Heart left ventricle (tissue), 16 donors: ENCODE measurements at regions not wholly inside any gene's neighbourhood (a gene's known extent, or its start where the extent isn't known, plus 50 kb on each side); places are given as distances from the start of the nearest gene placed in this dataset.
A peak's percentile ranks its signal among the peaks of the same experiment; 100 is the strongest.

Source experiments
- ATAC-seq, 4 donors: fragments of 200-7000 bp; cut with Tn5 transposase; one replicate each; pipeline ENCODE4 v1.9.1; 2020 to 2022; ENCODE audit warnings: moderate library complexity in 4 of 4, mild to moderate bottlenecking in 3 of 4, moderate number of reproducible peaks in 1 of 4
- DNase-seq, 5 donors: peaks; one replicate each; pipeline ENCODE4 v3.0.0-alpha.2; 2020
- H3K27ac ChIP-seq, 12 donors: fragments of 200-600 bp; sonication (generic) in 4 of 12; one replicate each; pipeline versions ENCODE4 v1.5.0 to v1.8.0; 2016 to 2022; ENCODE audit warnings: mild to moderate bottlenecking in 2 of 12
- H3K27me3 ChIP-seq, 9 donors: fragments of 200-600 bp; sonication (generic) in 2 of 9; one replicate each; pipeline versions ENCODE4 v1.5.1 to v1.8.0; 2016 to 2022; ENCODE audit warnings: mild to moderate bottlenecking in 3 of 9
- H3K36me3 ChIP-seq, 9 donors: fragments of 200-600 bp; sonication (generic) in 2 of 9; one replicate each; pipeline versions ENCODE4 v1.5.0 to v1.8.0; 2018 to 2022; ENCODE audit warnings: mild to moderate bottlenecking in 2 of 9
- H3K4me1 ChIP-seq, 12 donors: fragments of 200-600 bp; sonication (generic) in 4 of 12; one replicate each; pipeline versions ENCODE4 v1.5.0 to v1.8.0; 2016 to 2022; ENCODE audit warnings: mild to moderate bottlenecking in 3 of 12
- H3K4me3 ChIP-seq, 12 donors: fragments of 200-600 bp; sonication (generic) in 4 of 12; one replicate each; pipeline versions ENCODE4 v1.5.0 to v1.8.0; 2017 to 2022; ENCODE audit warnings: mild to moderate bottlenecking in 9 of 12, moderate library complexity in 4 of 12
- H3K9me3 ChIP-seq, 12 donors: fragments of 200-600 bp; sonication (generic) in 4 of 12; one replicate each; pipeline versions ENCODE4 v1.5.0 to v1.8.0; 2016 to 2022; ENCODE audit warnings: mild to moderate bottlenecking in 1 of 12
- CTCF ChIP-seq, 12 donors: fragments of 200-600 bp; sonication (generic) in 4 of 12; IDR thresholded peaks; one replicate each; pipeline versions ENCODE4 v1.5.0 to v1.8.0; 2018 to 2022; ENCODE audit warnings: antibody characterized with exemption in 12 of 12, mild to moderate bottlenecking in 5 of 12
- POLR2A ChIP-seq, 2 donors: fragments of 450-650 bp; IDR thresholded peaks; one replicate each; pipeline ENCODE4 v1.6.1; 2017; ENCODE audit warnings: antibody characterized with exemption in 2 of 2, mild to moderate bottlenecking in 2 of 2, moderate library complexity in 2 of 2
- WGBS, 4 donors: extraction: QIAGEN DNeasy Blood & Tissue Kit in 2 of 4; methylation state at CpG; one replicate each; pipeline versions ENCODE4 v1.1.5 to v1.1.7; 2013 to 2018; 5-methylcytosine and 5-hydroxymethylcytosine counted together
- intact Hi-C, 10 donors: fragments of 100-400 bp; cut with DNase I; formaldehyde crosslinking; loops; one replicate each; pipeline versions ENCODE4 v1.11.1 to v1.14.2; 2022
- donor health status: ischemic (EF 13 %, LVEDD 7.1; RV severe dilation, severe dysfunction).
- donor health status: healthy with polysubstance abuse.
- donor health status: DM: no; HTN: yes; CAD: no.
- donor health status: DM: no; HTN: no; CAD: no.
- donor health status: ischemic (EF 25% LVEDD 6.9; RV normal size, moderate dysfunction).
- donor health status: ischemic (EF 25% LVEDD 5.7; RV mildly dilated, moderate dysfunction).
- donor health status: healthy.
- donor health status: DM: yes; HTN: yes; CAD: no.
- donor health status: ischemic (EF 35%, LVEDD 5.7; RV mildly dilated, moderate dysfunction).
- donor health status: nonischemic (EF 11% LVEDD 7.7; RV severe dilation, severe dysfunction).
- donor health status: DM: yes; HTN: yes; CAD: no.
- donor health status: PGD.
- donor health status: ischemic (EF 29% LVEDD 5.4; RV normal size, mild dysfunction).
- donor health status: nonischemic (EF 23%, LVEDD 6.1; RV moderate dilation, normal function).

GRCh38 chr5:60415443-60415842 is 284.5 kb downstream of the DEPDC1B start:
- H3K9me3 ChIP-seq = peaks cover 0 to 10% (median 2%) of the 10 kb centered on the region in 12 donors
- no peaks in the 10 kb centered on the region for H3K4me1 ChIP-seq
- ATAC-seq (no peak), DNase-seq (no peak)
- H3K27ac ChIP-seq = no peak overlapping the region
- no peak for TF ChIP-seq CTCF (IDR thresholded peaks at IDR 0.05)
- no peak for TF ChIP-seq POLR2A (IDR thresholded peaks at IDR 0.05)
- intact Hi-C loops = no loop called here
- H3K4me3 ChIP-seq = no peak overlapping the region
- H3K36me3 ChIP-seq = no peaks in the 10 kb centered on the region
- H3K27me3 ChIP-seq = no peaks in the 10 kb centered on the region
- WGBS, 4 donors = 96 to 97% (median 96%) methylated on average over 18 to 23 of the region's 23 CpGs

- 93 to 100% (median 95%) methylated on average over 1 of the region's 1 CpG for WGBS, 4 donors
- DNase-seq (no peak), ATAC-seq (no peak)
- Histone ChIP-seq H3K4me1 (no peaks in the 10 kb centered on the region), H3K9me3 (no peaks in the 10 kb centered on the region), H3K27ac (no peak overlapping the region), H3K36me3 (no peaks in the 10 kb centered on the region), H3K4me3 (no peak overlapping the region), H3K27me3 (no peaks in the 10 kb centered on the region)
- intact Hi-C loops = no loop called here
- no peak for TF ChIP-seq POLR2A (IDR thresholded peaks at IDR 0.05)
- no peak for TF ChIP-seq CTCF (IDR thresholded peaks at IDR 0.05)
These were observed 289.5 kb downstream of the DEPDC1B start for GRCh38 chr5:60410427-60410826.

GRCh38 chr5:60404171-60404570 is 295.8 kb downstream of the DEPDC1B start:
- Histone ChIP-seq H3K27me3 (no peaks in the 10 kb centered on the region), H3K9me3 (no peaks in the 10 kb centered on the region), H3K4me1 (no peaks in the 10 kb centered on the region), H3K4me3 (no peak overlapping the region), H3K27ac (peak overlapping the region in 3 of 12 donors; percentile 26 to 33 (median 26)), H3K36me3 (no peaks in the 10 kb centered on the region)
- WGBS, 4 donors = 52 to 64% (median 56%) methylated on average over 1 of the region's 1 CpG
- intact Hi-C loops = loop anchor here in 1 of 10 donors (10.0 kb wide), 1 partner anchor 181 kb away; no protein-coding TSS in a partner anchor
- ATAC-seq (peak in 2 of 4 donors; percentile 24 to 42), DNase-seq (no peak)
- TF ChIP-seq POLR2A (IDR thresholded peaks at IDR 0.05) = no peak
- TF ChIP-seq CTCF (IDR thresholded peaks at IDR 0.05) = no peak

- H3K27ac ChIP-seq = no peak overlapping the region
- no peak overlapping the region for H3K4me3 ChIP-seq
- H3K36me3 ChIP-seq = no peaks in the 10 kb centered on the region
- no peak for DNase-seq
- no peaks in the 10 kb centered on the region for H3K4me1 ChIP-seq
- no peak for ATAC-seq
- WGBS, 4 donors = 64 to 73% (median 68%) methylated on average over 1 of the region's 1 CpG
- intact Hi-C loops = loop anchor here in 1 of 10 donors (10.0 kb wide), 1 partner anchor 181 kb away; no protein-coding TSS in a partner anchor
- no peaks in the 10 kb centered on the region for H3K27me3 ChIP-seq
- H3K9me3 ChIP-seq = no peaks in the 10 kb centered on the region
- TF ChIP-seq POLR2A (IDR thresholded peaks at IDR 0.05) = no peak
- no peak for TF ChIP-seq CTCF (IDR thresholded peaks at IDR 0.05)
These were observed 296.5 kb downstream of the DEPDC1B start for GRCh38 chr5:60403343-60404006.
